Activated naive CD4-positive, alpha-beta T cell treated with anti-CD3 and anti-CD28 coated beads for 36 hours (primary cell): ENCODE measurements at regions not wholly inside any gene's neighbourhood (a gene's known extent, or its start where the extent isn't known, plus 50 kb on each side); places are given as distances from the start of the nearest gene placed in this dataset.
"Not testable (repeated sequence)": the region's sequence is repeated elsewhere in the genome, so short reads cannot be mapped to it uniquely, and the experiment has no call there.

Experiments used
- CTCF ChIA-PET: fragments of 350-600 bp; sonication (Branson Sonifier 250); formaldehyde crosslinking; loops from one replicate; lab custom pipeline; 2021; ENCODE audit warnings: antibody characterized with exemption; lab: Charles Lee
- DNase-seq: peaks from one replicate; pipeline ENCODE4 v3.0.0-alpha.2; 2020
- H3K27ac Mint-ChIP-seq: one replicate; pipeline ENCODE4 v1.8.0; 2021; ENCODE audit warnings: mild to moderate bottlenecking, mixed read lengths
- H3K27me3 Mint-ChIP-seq: one replicate; pipeline ENCODE4 v1.8.0; 2021; ENCODE audit warnings: low read depth, mixed read lengths
- H3K36me3 Mint-ChIP-seq: one replicate; pipeline ENCODE4 v1.8.0; 2021; ENCODE audit warnings: low read depth, mixed read lengths
- H3K4me1 Mint-ChIP-seq: one replicate; pipeline ENCODE4 v1.8.0; 2021; ENCODE audit warnings: low read depth, mixed read lengths
- H3K4me3 Mint-ChIP-seq: one replicate; pipeline ENCODE4 v1.8.0; 2021; ENCODE audit warnings: mild to moderate bottlenecking, moderate library complexity, mixed read lengths
- H3K9me3 Mint-ChIP-seq: one replicate; pipeline ENCODE4 v1.8.0; 2021; ENCODE audit warnings: mixed read lengths
- intact Hi-C: fragments of 100-400 bp; cut with micrococcal nuclease; formaldehyde crosslinking; loops from one replicate; pipeline ENCODE4 v1.15.1; 2023

- CTCF ChIA-PET, result no interaction called here
- H3K36me3 Mint-ChIP-seq, result no peaks in the 10 kb centered on the region
Observed at GRCh38 chr5:167284222-167284890, 1007.1 kb upstream of the WWC1 start.

GRCh38 chr5:167285591-167285990 lies 1005.9 kb upstream of the WWC1 start:
- CTCF ChIA-PET, result no interaction called here
- Mint-ChIP-seq H3K36me3 (no peaks in the 10 kb centered on the region), H3K4me3 (no peak overlapping the region), H3K27me3 (no peaks in the 10 kb centered on the region), H3K27ac (no peak overlapping the region), H3K9me3 (peaks cover 3% of the 10 kb centered on the region), H3K4me1 (no peaks in the 10 kb centered on the region)
- intact Hi-C loops, result no loop called here
- no peak for DNase-seq

More at GRCh38 chr5:167284222-167284890, 1007.1 kb upstream of the WWC1 start:
- Mint-ChIP-seq H3K27ac (no peak overlapping the region), H3K4me3 (no peak overlapping the region), H3K4me1 (no peaks in the 10 kb centered on the region), H3K9me3 (peaks cover 5% of the 10 kb centered on the region), H3K27me3 (no peaks in the 10 kb centered on the region)
- intact Hi-C loops, result no loop called here
- DNase-seq, result no peak

GRCh38 chr5:167286891-167287290 lies 1004.6 kb upstream of the WWC1 start:
- Mint-ChIP-seq H3K9me3 (peaks cover 5% of the 10 kb centered on the region), H3K36me3 (no peaks in the 10 kb centered on the region), H3K27me3 (no peaks in the 10 kb centered on the region), H3K27ac (no peak overlapping the region), H3K4me1 (no peaks in the 10 kb centered on the region), H3K4me3 (no peak overlapping the region)
- intact Hi-C loops, result no loop called here
- CTCF ChIA-PET, result no interaction called here
- no peak for DNase-seq

- intact Hi-C loops, result no loop called here
- H3K4me3 Mint-ChIP-seq, result no peak overlapping the region
Observed at GRCh38 chr5:167290478-167290877, 1001.0 kb upstream of the WWC1 start.

GRCh38 chr5:167294882-167295680 lies 996.4 kb upstream of the WWC1 start:
- H3K4me1 Mint-ChIP-seq, result no peaks in the 10 kb centered on the region
- H3K4me3 Mint-ChIP-seq, result no peak overlapping the region
- H3K27me3 Mint-ChIP-seq, result no peaks in the 10 kb centered on the region
- intact Hi-C loops, result no loop called here
- CTCF ChIA-PET, result no interaction called here
- DNase-seq, result no peak
- no peaks in the 10 kb centered on the region for H3K36me3 Mint-ChIP-seq
- peaks cover 10% of the 10 kb centered on the region for H3K9me3 Mint-ChIP-seq
- no peak overlapping the region for H3K27ac Mint-ChIP-seq

More at GRCh38 chr5:167290478-167290877, 1001.0 kb upstream of the WWC1 start:
- Mint-ChIP-seq H3K36me3 (no peaks in the 10 kb centered on the region), H3K4me1 (no peaks in the 10 kb centered on the region), H3K9me3 (peaks cover 9% of the 10 kb centered on the region), H3K27me3 (no peaks in the 10 kb centered on the region), H3K27ac (no peak overlapping the region)
- DNase-seq, result no peak
- CTCF ChIA-PET, result no interaction called here

GRCh38 chr5:167295681-167296005 lies 995.8 kb upstream of the WWC1 start:
- CTCF ChIA-PET, result no interaction called here
- no peak overlapping the region for H3K27ac Mint-ChIP-seq
- peaks cover 10% of the 10 kb centered on the region for H3K9me3 Mint-ChIP-seq

GRCh38 chr5:167296066-167296465 lies 995.4 kb upstream of the WWC1 start:
- Mint-ChIP-seq H3K27ac (no peak overlapping the region), H3K4me3 (no peak overlapping the region), H3K9me3 (peaks cover 10% of the 10 kb centered on the region), H3K27me3 (no peaks in the 10 kb centered on the region), H3K4me1 (no peaks in the 10 kb centered on the region), H3K36me3 (no peaks in the 10 kb centered on the region)
- intact Hi-C loops, result no loop called here
- no peak for DNase-seq
- CTCF ChIA-PET, result no interaction called here

More at GRCh38 chr5:167295681-167296005, 995.8 kb upstream of the WWC1 start:
- no peaks in the 10 kb centered on the region for H3K36me3 Mint-ChIP-seq
- intact Hi-C loops, result no loop called here
- DNase-seq, result no peak
- no peaks in the 10 kb centered on the region for H3K27me3 Mint-ChIP-seq
- no peaks in the 10 kb centered on the region for H3K4me1 Mint-ChIP-seq
- no peak overlapping the region for H3K4me3 Mint-ChIP-seq

- peaks cover 10% of the 10 kb centered on the region for H3K9me3 Mint-ChIP-seq
- H3K4me1 Mint-ChIP-seq, result no peaks in the 10 kb centered on the region
- no peak overlapping the region for H3K27ac Mint-ChIP-seq
- CTCF ChIA-PET, result no interaction called here
- DNase-seq, result no peak
- no peaks in the 10 kb centered on the region for H3K36me3 Mint-ChIP-seq
- H3K4me3 Mint-ChIP-seq, result no peak overlapping the region
- H3K27me3 Mint-ChIP-seq, result no peaks in the 10 kb centered on the region
- intact Hi-C loops, result no loop called here
Observed at GRCh38 chr5:167296661-167297060, 994.8 kb upstream of the WWC1 start.

- H3K36me3 Mint-ChIP-seq, H3K4me1 Mint-ChIP-seq, H3K27me3 Mint-ChIP-seq, H3K9me3 Mint-ChIP-seq, CTCF ChIA-PET, DNase-seq, intact Hi-C loops, H3K4me3 Mint-ChIP-seq, H3K27ac Mint-ChIP-seq: not testable (repeated sequence)
Observed at GRCh38 chr5:167299861-167300260, 991.6 kb upstream of the WWC1 start.

- H3K27me3 Mint-ChIP-seq, result no peaks in the 10 kb centered on the region
- H3K36me3 Mint-ChIP-seq, result no peaks in the 10 kb centered on the region
- CTCF ChIA-PET, result no interaction called here
- no peaks in the 10 kb centered on the region for H3K4me1 Mint-ChIP-seq
- H3K9me3 Mint-ChIP-seq, result peaks cover 5% of the 10 kb centered on the region
- intact Hi-C loops, result no loop called here
- no peak for DNase-seq
- no peak overlapping the region for H3K27ac Mint-ChIP-seq
- H3K4me3 Mint-ChIP-seq, result no peak overlapping the region
Observed at GRCh38 chr5:167303582-167303981, 987.9 kb upstream of the WWC1 start.

GRCh38 chr5:167304834-167305469 lies 986.5 kb upstream of the WWC1 start:
- H3K4me1 Mint-ChIP-seq, result no peaks in the 10 kb centered on the region
- H3K27ac Mint-ChIP-seq, result no peak overlapping the region
- intact Hi-C loops, result no loop called here
- no peaks in the 10 kb centered on the region for H3K36me3 Mint-ChIP-seq
- CTCF ChIA-PET, result no interaction called here
- H3K27me3 Mint-ChIP-seq, result no peaks in the 10 kb centered on the region
- H3K9me3 Mint-ChIP-seq, result peaks cover 3% of the 10 kb centered on the region
- DNase-seq, result no peak
- H3K4me3 Mint-ChIP-seq, result no peak overlapping the region

GRCh38 chr5:167305591-167306213 lies 985.7 kb upstream of the WWC1 start:
- DNase-seq, result no peak
- no peaks in the 10 kb centered on the region for H3K27me3 Mint-ChIP-seq
- no peaks in the 10 kb centered on the region for H3K4me1 Mint-ChIP-seq
- peaks cover 3% of the 10 kb centered on the region for H3K9me3 Mint-ChIP-seq
- intact Hi-C loops, result no loop called here
- H3K36me3 Mint-ChIP-seq, result no peaks in the 10 kb centered on the region
- no peak overlapping the region for H3K4me3 Mint-ChIP-seq
- H3K27ac Mint-ChIP-seq, result no peak overlapping the region
- CTCF ChIA-PET, result no interaction called here
